MM.1S (cell line): ENCODE measurements at regions not wholly inside any gene's neighbourhood (a gene's known extent, or its start where the extent isn't known, plus 50 kb on each side); places are given as distances from the start of the nearest gene placed in this dataset.

Experiments used
- EZH2 ChIP-seq: fragments of 300-600 bp; sonication (generic); optimal IDR thresholded peaks from 2 replicates; pipeline ENCODE3; 2017; ENCODE audit warnings: low read depth, mild to moderate bottlenecking, antibody characterized with exemption, low read length, mixed read lengths
- EZH2phosphoT487 ChIP-seq: fragments of 300-600 bp; sonication (generic); IDR thresholded peaks from 2 replicates; pipeline ENCODE4 v1.6.1; 2018; ENCODE audit warnings: antibody characterized with exemption, low read length
- TF ChIP-seq, protein P1 (sequence below): fragments of 300-600 bp; sonication (generic); IDR thresholded peaks from 2 replicates; pipeline ENCODE4 v1.5.1; 2016; ENCODE audit warnings: antibody characterized with exemption, low read length, mixed read lengths

DNA sequence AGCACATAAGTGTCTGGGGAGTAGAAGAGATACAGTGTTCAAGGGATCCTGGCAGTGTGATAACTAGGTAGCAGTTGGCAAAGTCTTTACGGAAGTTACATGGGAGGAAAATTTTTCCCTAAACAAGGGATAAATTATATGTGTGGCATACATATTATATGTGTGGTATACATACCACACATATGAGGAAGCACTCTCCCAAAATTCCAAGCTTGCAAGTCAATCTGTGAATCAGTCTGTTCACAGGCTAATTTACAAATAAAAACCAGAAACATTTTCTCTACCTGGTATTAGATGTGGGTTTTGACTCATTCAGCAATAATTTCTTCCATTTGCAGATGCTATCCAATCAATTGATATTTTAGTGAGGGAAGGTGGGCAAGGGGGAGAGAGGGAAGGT, 110.0 kb downstream of the ISOC1 start:
- TF ChIP-seq, protein P1, sequence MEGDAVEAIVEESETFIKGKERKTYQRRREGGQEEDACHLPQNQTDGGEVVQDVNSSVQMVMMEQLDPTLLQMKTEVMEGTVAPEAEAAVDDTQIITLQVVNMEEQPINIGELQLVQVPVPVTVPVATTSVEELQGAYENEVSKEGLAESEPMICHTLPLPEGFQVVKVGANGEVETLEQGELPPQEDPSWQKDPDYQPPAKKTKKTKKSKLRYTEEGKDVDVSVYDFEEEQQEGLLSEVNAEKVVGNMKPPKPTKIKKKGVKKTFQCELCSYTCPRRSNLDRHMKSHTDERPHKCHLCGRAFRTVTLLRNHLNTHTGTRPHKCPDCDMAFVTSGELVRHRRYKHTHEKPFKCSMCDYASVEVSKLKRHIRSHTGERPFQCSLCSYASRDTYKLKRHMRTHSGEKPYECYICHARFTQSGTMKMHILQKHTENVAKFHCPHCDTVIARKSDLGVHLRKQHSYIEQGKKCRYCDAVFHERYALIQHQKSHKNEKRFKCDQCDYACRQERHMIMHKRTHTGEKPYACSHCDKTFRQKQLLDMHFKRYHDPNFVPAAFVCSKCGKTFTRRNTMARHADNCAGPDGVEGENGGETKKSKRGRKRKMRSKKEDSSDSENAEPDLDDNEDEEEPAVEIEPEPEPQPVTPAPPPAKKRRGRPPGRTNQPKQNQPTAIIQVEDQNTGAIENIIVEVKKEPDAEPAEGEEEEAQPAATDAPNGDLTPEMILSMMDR, result no peak
- TF ChIP-seq EZH2, result no peak
- no peak for TF ChIP-seq EZH2phosphoT487
